Brain microvascular endothelial cell (primary cell): ENCODE measurements at regions not wholly inside any gene's neighbourhood (a gene's known extent, or its start where the extent isn't known, plus 50 kb on each side); places are given as distances from the start of the nearest gene placed in this dataset.

Experiments
- DNase-seq: peaks from one replicate; pipeline ENCODE4 v3.0.0-alpha.2; 2020
- H3K27ac ChIP-seq: fragments of 250-450 bp; sonication (Bioruptor Pico); 2 replicates; pipeline ENCODE4 v1.5.1; 2020; ENCODE audit warnings: mild to moderate bottlenecking, moderate library complexity
- H3K27me3 ChIP-seq: fragments of 250-450 bp; sonication (Bioruptor Pico); replicated peaks from 2 replicates; pipeline ENCODE4 v1.5.1; 2020; ENCODE audit warnings: mild to moderate bottlenecking
- H3K36me3 ChIP-seq: fragments of 250-450 bp; sonication (Bioruptor Pico); replicated peaks from 2 replicates; pipeline ENCODE4 v1.5.1; 2020; ENCODE audit warnings: mild to moderate bottlenecking
- H3K4me3 ChIP-seq: 2 replicates; pipeline ENCODE4 v1.5.1; 2011; ENCODE audit warnings: low read depth, mild to moderate bottlenecking, control low read depth, low read length, moderate library complexity
- CTCF ChIP-seq: IDR thresholded peaks from 2 replicates; pipeline ENCODE4 v1.5.1; 2011; ENCODE audit warnings: low read depth, mild to moderate bottlenecking, moderate library complexity, low read length, control low read depth, inconsistent platforms; ENCODE audit errors: missing control alignments
- in situ Hi-C: cut with HindIII; loops from 2 replicates; pipeline ENCODE4 v1.10.0; 2017; ENCODE audit warnings: low sequenced_read_pairs, low pct_ligation_motif_present

- Histone ChIP-seq H3K4me3 (no peak overlapping the region), H3K36me3 (no peaks in the 10 kb centered on the region), H3K27me3 (no peaks in the 10 kb centered on the region), H3K27ac (peak overlapping the region; percentile 79)
- in situ Hi-C loops = no loop called here
- DNase-seq = no peak
- TF ChIP-seq CTCF = no peak
Observed at GRCh38 chrX:13371186-13371585, 51.3 kb upstream of the ATXN3L start.

- no peak for TF ChIP-seq CTCF
- DNase-seq = no peak
- H3K4me3 ChIP-seq = no peak overlapping the region
- in situ Hi-C loops = no loop called here
- H3K36me3 ChIP-seq = no peaks in the 10 kb centered on the region
- no peak overlapping the region for H3K27ac ChIP-seq
- no peaks in the 10 kb centered on the region for H3K27me3 ChIP-seq
Observed at GRCh38 chrX:13370713-13371112, 50.9 kb upstream of the ATXN3L start.
